A549 (cell line): ENCODE measurements at regions not wholly inside any gene's neighbourhood (a gene's known extent, or its start where the extent isn't known, plus 50 kb on each side); places are given as distances from the start of the nearest gene placed in this dataset.

Experiments used
- ATAC-seq, 2 experiments: fragments of 200-7000 bp in 1 of 2; fragments of >200 bp in 1 of 2; cut with Nextera tagmentation in 1 of 2; cut with Tn5 transposase in 1 of 2; 3 replicates each; pipeline versions ENCODE4 v1.8.0 to v1.9.1; 2018 to 2020; ENCODE audit warnings: mild to moderate bottlenecking in 1 of 2, moderate library complexity in 1 of 2
- CTCF ChIA-PET: fragments of 300-600 bp; sonication (Branson Sonifier 250); formaldehyde crosslinking; extraction: SDS; loops from one replicate; lab custom pipeline; 2021; ENCODE audit warnings: antibody characterized with exemption, inconsistent platforms; lab: Yijun Ruan, JAX
- POLR2A ChIA-PET: fragments of 350-600 bp; formaldehyde crosslinking; extraction: SDS; loops from one replicate; lab custom pipeline; 2021; ENCODE audit warnings: antibody characterized with exemption, inconsistent platforms; lab: Yijun Ruan, JAX
- DNase-seq, 2 experiments: peaks; one replicate each; pipeline versions ENCODE4 v3.0.0 to v3.0.0-alpha.2; 2011 to 2016; ENCODE audit warnings: low read depth in 1 of 2, low spot score in 1 of 2
- FAIRE-seq: peaks from 2 replicates; lab custom pipeline; 2011; peaks lifted over from hg19 to GRCh38; lab: Jason Lieb, UNC
- H3K27ac ChIP-seq, 2 experiments: fragments of >200 bp; sonication (Bioruptor Twin); formaldehyde crosslinking; 3 replicates each; pipeline ENCODE4 v1.5.1; 2016 to 2017
- H3K4me1 ChIP-seq: fragments of >200 bp; sonication (Bioruptor Twin); formaldehyde crosslinking; 3 replicates; pipeline ENCODE4 v1.6.1; 2016
- H3K4me2 ChIP-seq: fragments of >200 bp; sonication (Bioruptor Twin); formaldehyde crosslinking; 3 replicates; pipeline ENCODE4 v1.6.1; 2016
- H3K4me3 ChIP-seq: fragments of >200 bp; sonication (Bioruptor Twin); formaldehyde crosslinking; 3 replicates; pipeline ENCODE4 v1.5.1; 2016
- H3K9me3 ChIP-seq: fragments of >200 bp; sonication (Bioruptor Twin); formaldehyde crosslinking; 3 replicates; pipeline ENCODE4 v1.6.1; 2016
- EHF ChIP-seq: fragments of 250-450 bp; sonication (Bioruptor Pico); IDR thresholded peaks from 2 replicates; pipeline ENCODE4 v1.5.0; 2020; ENCODE audit warnings: mild to moderate bottlenecking
- ESRRA ChIP-seq: fragments of 150-350 bp; IDR thresholded peaks from 2 replicates; pipeline ENCODE4 v1.6.1; 2014; ENCODE audit warnings: mild to moderate bottlenecking, low read length, borderline replicate concordance
- HEYL ChIP-seq: fragments of 250-450 bp; sonication (Bioruptor Pico); IDR thresholded peaks from 2 replicates; pipeline ENCODE4 v1.8.0; 2021; ENCODE audit warnings: mild to moderate bottlenecking, moderate library complexity
- JUN ChIP-seq, 2 experiments: fragments of >200 bp; sonication (Bioruptor Twin); formaldehyde crosslinking; IDR thresholded peaks; 2 replicates in 1 of 2; 3 replicates in 1 of 2; pipeline ENCODE4 v1.6.1; 2016 to 2017
- JUNB ChIP-seq: fragments of >200 bp; sonication (Bioruptor Twin); formaldehyde crosslinking; IDR thresholded peaks from 2 replicates; pipeline ENCODE4 v1.6.1; 2016
- NFE2L2 ChIP-seq: fragments of 150-350 bp; conservative IDR thresholded peaks from 2 replicates; pipeline ENCODE4 v1.6.1; 2014; ENCODE audit warnings: low read length
- NR3C1 ChIP-seq: fragments of >200 bp; sonication (Bioruptor Twin); formaldehyde crosslinking; IDR thresholded peaks from 3 replicates; pipeline ENCODE4 v1.6.1; 2017
- PHF8 ChIP-seq: fragments of 200-600 bp; sonication (generic); IDR thresholded peaks from 2 replicates; pipeline ENCODE4 v1.6.1; 2016; ENCODE audit warnings: low read depth, mild to moderate bottlenecking, antibody characterized with exemption, moderate library complexity, borderline replicate concordance
- POLR2A ChIP-seq: IDR thresholded peaks from 2 replicates; pipeline ENCODE4 v1.6.1; 2012; ENCODE audit warnings: mild to moderate bottlenecking, low read length
- SMC3 ChIP-seq: fragments of >200 bp; sonication (Bioruptor Twin); formaldehyde crosslinking; IDR thresholded peaks from 3 replicates; pipeline ENCODE4 v1.6.1; 2018; ENCODE audit warnings: inconsistent platforms
- WGBS: methylation state at CpG from one replicate; pipeline ENCODE4 v1.1.6; 2017; ENCODE audit errors: missing lambda C conversion rate; 5-methylcytosine and 5-hydroxymethylcytosine counted together
- TF ChIP-seq, protein P1 (sequence below): fragments of >200 bp; sonication (Bioruptor Twin); formaldehyde crosslinking; IDR thresholded peaks from 2 replicates; pipeline ENCODE4 v1.6.1; 2016
- TF ChIP-seq, protein P2 (sequence below): fragments of 150-350 bp; IDR thresholded peaks from 2 replicates; pipeline ENCODE4 v1.6.1; 2014; ENCODE audit warnings: low read depth, mild to moderate bottlenecking, low read length
- TF ChIP-seq, protein P3 (sequence below): fragments of >200 bp; sonication (Bioruptor Twin); formaldehyde crosslinking; IDR thresholded peaks from 3 replicates; pipeline ENCODE4 v1.5.1; 2016
- TF ChIP-seq, protein P4 (sequence below): fragments of 200-600 bp; sonication (generic); IDR thresholded peaks from 2 replicates; pipeline ENCODE4 v1.6.1; 2016; ENCODE audit warnings: antibody characterized with exemption, mild to moderate bottlenecking, moderate library complexity

DNA sequence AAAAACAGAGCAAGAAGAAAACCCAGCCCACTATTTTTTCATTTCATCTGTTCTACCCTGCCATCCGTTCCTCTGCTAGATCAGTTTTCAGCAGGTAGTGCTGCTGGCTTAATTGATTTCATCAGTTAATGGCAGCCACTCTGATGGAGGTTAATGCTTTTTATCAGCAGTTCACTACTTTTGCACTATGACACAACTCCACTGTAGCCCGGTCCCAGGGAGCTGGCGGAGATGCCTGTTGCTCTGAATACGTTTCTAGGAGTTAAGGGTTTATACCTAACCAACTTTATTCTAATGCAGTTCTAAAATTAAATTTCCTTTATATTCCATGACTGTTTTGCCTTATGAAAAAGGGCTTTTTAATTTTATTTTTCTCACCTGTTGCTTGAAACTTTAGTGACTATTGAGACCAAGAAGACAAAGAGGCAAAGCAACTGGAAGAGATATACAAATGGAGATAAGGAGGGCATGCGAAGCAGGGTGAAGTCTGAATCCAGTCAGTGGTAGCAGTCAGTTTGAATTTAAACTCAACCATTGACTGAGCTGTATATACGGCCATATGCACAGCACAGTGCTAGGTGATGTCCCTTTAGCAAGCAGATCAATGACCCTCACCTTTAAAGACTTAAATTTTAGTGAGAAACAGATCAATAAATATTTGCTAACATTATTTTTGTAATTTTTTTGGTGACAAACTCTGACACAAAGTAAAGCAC, 477.9 kb downstream of the LMO4 start:
- Histone ChIP-seq H3K4me1 (peaks cover 30% of the 10 kb centered on the region), H3K4me3 (0 out of 3 replicates have a peak overlapping the region, but pooled peaks have one; percentile 18), H3K27ac (peak overlapping the region; percentile 87 to 90), H3K9me3 (no peaks in the 10 kb centered on the region), H3K4me2 (peak overlapping the region; percentile 89)
- WGBS, result 27% methylated on average over 6 of the region's 6 CpGs
- FAIRE-seq (no peak), ATAC-seq (peak; percentile 75 to 80), DNase-seq (peak; percentile 1 to 4)
- TF ChIP-seq, protein P1, sequence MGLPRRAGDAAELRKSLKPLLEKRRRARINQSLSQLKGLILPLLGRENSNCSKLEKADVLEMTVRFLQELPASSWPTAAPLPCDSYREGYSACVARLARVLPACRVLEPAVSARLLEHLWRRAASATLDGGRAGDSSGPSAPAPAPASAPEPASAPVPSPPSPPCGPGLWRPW, result no peak
- TF ChIP-seq JUN (IDR thresholded peaks at IDR 0.05) (0 out of 5 replicates have a peak, but pooled peaks of 1 of the 2 experiments have one; percentile 13), NFE2L2 (no peak)
- TF ChIP-seq, protein P2, sequence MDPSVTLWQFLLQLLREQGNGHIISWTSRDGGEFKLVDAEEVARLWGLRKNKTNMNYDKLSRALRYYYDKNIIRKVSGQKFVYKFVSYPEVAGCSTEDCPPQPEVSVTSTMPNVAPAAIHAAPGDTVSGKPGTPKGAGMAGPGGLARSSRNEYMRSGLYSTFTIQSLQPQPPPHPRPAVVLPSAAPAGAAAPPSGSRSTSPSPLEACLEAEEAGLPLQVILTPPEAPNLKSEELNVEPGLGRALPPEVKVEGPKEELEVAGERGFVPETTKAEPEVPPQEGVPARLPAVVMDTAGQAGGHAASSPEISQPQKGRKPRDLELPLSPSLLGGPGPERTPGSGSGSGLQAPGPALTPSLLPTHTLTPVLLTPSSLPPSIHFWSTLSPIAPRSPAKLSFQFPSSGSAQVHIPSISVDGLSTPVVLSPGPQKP, result no peak
- TF ChIP-seq, protein P3, sequence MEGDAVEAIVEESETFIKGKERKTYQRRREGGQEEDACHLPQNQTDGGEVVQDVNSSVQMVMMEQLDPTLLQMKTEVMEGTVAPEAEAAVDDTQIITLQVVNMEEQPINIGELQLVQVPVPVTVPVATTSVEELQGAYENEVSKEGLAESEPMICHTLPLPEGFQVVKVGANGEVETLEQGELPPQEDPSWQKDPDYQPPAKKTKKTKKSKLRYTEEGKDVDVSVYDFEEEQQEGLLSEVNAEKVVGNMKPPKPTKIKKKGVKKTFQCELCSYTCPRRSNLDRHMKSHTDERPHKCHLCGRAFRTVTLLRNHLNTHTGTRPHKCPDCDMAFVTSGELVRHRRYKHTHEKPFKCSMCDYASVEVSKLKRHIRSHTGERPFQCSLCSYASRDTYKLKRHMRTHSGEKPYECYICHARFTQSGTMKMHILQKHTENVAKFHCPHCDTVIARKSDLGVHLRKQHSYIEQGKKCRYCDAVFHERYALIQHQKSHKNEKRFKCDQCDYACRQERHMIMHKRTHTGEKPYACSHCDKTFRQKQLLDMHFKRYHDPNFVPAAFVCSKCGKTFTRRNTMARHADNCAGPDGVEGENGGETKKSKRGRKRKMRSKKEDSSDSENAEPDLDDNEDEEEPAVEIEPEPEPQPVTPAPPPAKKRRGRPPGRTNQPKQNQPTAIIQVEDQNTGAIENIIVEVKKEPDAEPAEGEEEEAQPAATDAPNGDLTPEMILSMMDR, result no peak
- CTCF ChIA-PET, result interaction anchor here (1.8 kb wide), 1 partner anchor 147 kb away, joined by 5 read pairs; no protein-coding TSS in a partner anchor
- POLR2A ChIA-PET, result no interaction called here

DNA sequence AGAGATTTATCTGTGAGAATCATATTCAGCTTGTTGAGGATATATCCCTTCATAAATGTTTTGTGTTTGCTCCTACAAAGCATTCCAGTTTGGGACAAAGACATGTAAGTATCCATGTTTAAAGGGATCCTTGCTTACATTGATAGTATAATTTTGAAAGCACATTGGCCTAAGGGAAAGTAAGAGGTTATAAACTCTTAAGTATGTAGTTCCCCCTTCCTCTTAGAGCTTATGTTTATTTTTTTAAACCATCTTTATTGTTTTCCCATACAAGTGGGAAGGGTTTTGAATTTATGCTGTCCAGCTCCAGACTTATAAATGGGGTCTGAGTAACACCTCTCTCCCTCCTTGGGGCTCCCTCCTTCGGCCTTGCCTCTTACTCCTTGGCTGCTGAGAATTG, 481.5 kb downstream of the LMO4 start:
- TF ChIP-seq PHF8, result no peak
- no peak for TF ChIP-seq JUNB
- no peak for TF ChIP-seq ESRRA
- TF ChIP-seq, protein P4, sequence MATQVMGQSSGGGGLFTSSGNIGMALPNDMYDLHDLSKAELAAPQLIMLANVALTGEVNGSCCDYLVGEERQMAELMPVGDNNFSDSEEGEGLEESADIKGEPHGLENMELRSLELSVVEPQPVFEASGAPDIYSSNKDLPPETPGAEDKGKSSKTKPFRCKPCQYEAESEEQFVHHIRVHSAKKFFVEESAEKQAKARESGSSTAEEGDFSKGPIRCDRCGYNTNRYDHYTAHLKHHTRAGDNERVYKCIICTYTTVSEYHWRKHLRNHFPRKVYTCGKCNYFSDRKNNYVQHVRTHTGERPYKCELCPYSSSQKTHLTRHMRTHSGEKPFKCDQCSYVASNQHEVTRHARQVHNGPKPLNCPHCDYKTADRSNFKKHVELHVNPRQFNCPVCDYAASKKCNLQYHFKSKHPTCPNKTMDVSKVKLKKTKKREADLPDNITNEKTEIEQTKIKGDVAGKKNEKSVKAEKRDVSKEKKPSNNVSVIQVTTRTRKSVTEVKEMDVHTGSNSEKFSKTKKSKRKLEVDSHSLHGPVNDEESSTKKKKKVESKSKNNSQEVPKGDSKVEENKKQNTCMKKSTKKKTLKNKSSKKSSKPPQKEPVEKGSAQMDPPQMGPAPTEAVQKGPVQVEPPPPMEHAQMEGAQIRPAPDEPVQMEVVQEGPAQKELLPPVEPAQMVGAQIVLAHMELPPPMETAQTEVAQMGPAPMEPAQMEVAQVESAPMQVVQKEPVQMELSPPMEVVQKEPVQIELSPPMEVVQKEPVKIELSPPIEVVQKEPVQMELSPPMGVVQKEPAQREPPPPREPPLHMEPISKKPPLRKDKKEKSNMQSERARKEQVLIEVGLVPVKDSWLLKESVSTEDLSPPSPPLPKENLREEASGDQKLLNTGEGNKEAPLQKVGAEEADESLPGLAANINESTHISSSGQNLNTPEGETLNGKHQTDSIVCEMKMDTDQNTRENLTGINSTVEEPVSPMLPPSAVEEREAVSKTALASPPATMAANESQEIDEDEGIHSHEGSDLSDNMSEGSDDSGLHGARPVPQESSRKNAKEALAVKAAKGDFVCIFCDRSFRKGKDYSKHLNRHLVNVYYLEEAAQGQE, result no peak
- TF ChIP-seq HEYL, result no peak
- TF ChIP-seq EHF (CRISPR knock-in tag), result no peak
- TF ChIP-seq POLR2A, result no peak
- no peak for TF ChIP-seq SMC3
- TF ChIP-seq NR3C1, result no peak
- WGBS, result 82% methylated on average over 1 of the region's 1 CpG
- Histone ChIP-seq H3K4me1 (peaks cover 18% of the 10 kb centered on the region), H3K9me3 (no peaks in the 10 kb centered on the region), H3K4me2 (no peak overlapping the region), H3K4me3 (no peak overlapping the region), H3K27ac (no peak overlapping the region)
- ChIA-PET POLR2A (no interaction called here), CTCF (interaction anchor here (1.0 to 1.4 kb wide), 2 partner anchors 10 to 143 kb away, joined by 3 to 5 read pairs; no protein-coding TSS in a partner anchor)
- FAIRE-seq, result no peak
- no peak for ATAC-seq
- no peak for DNase-seq
